ENCODE measurements at regions not wholly inside any gene's neighbourhood (a gene's known extent, or its start where the extent isn't known, plus 50 kb on each side); places are given as distances from the start of the nearest gene placed in this dataset.

DNA sequence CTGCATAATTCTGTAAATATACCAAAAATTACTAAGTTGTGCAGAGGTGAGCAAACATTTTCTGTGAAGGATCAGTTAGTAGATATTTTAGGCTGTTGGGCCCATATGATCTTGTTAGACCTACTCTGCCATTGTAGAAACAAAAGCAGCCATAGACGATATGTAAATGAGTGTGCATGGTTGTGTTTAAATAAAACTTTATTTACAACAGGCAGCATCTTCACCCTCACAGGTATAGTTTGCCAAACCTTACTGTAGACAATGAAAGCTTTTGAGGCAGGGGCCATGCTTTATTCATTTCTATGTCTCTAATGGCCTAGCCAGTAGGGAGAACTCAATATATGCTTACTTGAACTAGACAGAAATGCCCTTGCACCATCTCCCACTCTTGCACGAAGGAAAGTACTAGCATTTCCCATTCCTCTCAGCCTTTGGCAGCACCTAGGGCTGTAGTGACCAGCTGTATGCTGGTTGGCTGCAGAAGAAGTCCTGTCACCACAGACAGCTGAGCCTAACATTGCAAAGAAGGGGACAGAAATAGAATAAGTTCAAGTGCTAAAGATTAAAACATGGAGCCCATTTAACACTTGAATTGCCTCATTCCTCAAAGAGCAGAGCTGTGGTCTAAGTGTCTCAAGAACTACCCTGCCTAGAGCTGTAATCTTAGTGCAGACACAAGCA lies 305.1 kb upstream of the MGAT5 start:
- Histone ChIP-seq H3K4me1 (ENCODE audit: insufficient read depth, insufficient read length) (no peaks in the 10 kb centered on the region), H3K9me3 (ENCODE audit: insufficient read depth, low read length) (no peaks in the 10 kb centered on the region), H3K9ac (ENCODE audit: insufficient read length, low read depth) (no peak overlapping the region), H3K36me3 (ENCODE audit: insufficient read depth, insufficient read length, low read length) (no peaks in the 10 kb centered on the region), H3K27me3 (ENCODE audit: insufficient read depth, insufficient read length) (no peaks in the 10 kb centered on the region), H3K4me3 (ENCODE audit: insufficient read length, low read depth) (no peak overlapping the region)
- DNase-seq (ENCODE audit: low read depth, low spot score), result no peak
- TF ChIP-seq ZNF274 (IDR thresholded peaks at IDR 0.05; ENCODE audit: low read depth, low read length) (no peak), SUZ12 (IDR thresholded peaks at IDR 0.05; ENCODE audit: extremely low read depth, insufficient read depth, insufficient read length) (no peak), YY1 (IDR thresholded peaks at IDR 0.05; ENCODE audit: insufficient read depth, insufficient read length) (no peak)

DNA sequence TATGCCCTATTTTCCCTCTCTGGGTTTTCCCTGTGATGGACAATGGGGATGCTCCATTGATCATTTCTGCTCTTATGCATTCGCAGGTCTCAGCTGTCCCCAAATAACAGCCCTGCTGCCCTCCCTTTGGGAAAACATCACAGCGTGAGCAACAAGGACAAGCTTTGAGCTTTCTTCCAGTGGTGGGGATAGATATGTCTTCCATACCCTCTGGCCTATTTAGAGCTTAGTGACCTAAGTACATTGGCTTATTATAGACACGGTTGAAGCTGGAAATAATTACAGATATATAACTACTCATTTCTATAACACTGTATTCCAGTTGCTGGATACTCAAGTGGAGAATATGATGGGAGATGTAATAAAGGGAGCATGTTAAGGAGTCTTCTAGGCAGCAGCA lies 304.3 kb upstream of the MGAT5 start:
- H3K9me3 ChIP-seq (ENCODE audit: insufficient read depth, low read length), result no peaks in the 10 kb centered on the region
- no peak for TF ChIP-seq SUZ12 (IDR thresholded peaks at IDR 0.05; ENCODE audit: extremely low read depth, insufficient read depth, insufficient read length)
- no peak for TF ChIP-seq ZNF274 (IDR thresholded peaks at IDR 0.05; ENCODE audit: low read depth, low read length)
- TF ChIP-seq YY1 (IDR thresholded peaks at IDR 0.05; ENCODE audit: insufficient read depth, insufficient read length), result no peak
- H3K36me3 ChIP-seq (ENCODE audit: insufficient read depth, insufficient read length, low read length), result no peaks in the 10 kb centered on the region

DNA sequence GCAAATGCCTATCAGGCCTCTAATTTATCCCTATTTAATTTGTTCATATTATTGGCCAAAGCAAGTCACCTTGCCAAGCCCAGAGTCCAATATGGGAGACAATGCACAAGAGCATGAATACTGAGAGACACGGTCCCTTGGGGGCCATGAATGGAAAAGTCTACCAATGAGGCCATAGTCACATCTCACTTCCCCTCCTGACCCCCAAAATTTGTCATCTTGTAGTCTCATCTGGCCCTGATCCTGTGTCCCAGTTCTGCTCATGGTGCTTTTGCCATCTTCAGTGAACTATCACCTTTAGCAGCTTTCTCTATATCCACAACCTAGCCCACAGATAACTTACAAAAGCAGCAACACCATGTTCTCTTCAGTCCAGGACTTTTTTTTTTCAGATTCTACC lies 302.7 kb upstream of the MGAT5 start:
- H3K36me3 ChIP-seq (ENCODE audit: insufficient read depth, insufficient read length, low read length), result no peaks in the 10 kb centered on the region
- H3K27me3 ChIP-seq (ENCODE audit: insufficient read depth, insufficient read length), result no peaks in the 10 kb centered on the region
- no peak for TF ChIP-seq YY1 (IDR thresholded peaks at IDR 0.05; ENCODE audit: insufficient read depth, insufficient read length)
- no peak for TF ChIP-seq ZNF274 (IDR thresholded peaks at IDR 0.05; ENCODE audit: low read depth, low read length)
- TF ChIP-seq SUZ12 (IDR thresholded peaks at IDR 0.05; ENCODE audit: extremely low read depth, insufficient read depth, insufficient read length), result no peak
- DNase-seq (ENCODE audit: low read depth, low spot score), result no peak
- H3K4me3 ChIP-seq (ENCODE audit: insufficient read length, low read depth), result no peak overlapping the region
- H3K9me3 ChIP-seq (ENCODE audit: insufficient read depth, low read length), result no peaks in the 10 kb centered on the region
- no peak overlapping the region for H3K9ac ChIP-seq (ENCODE audit: insufficient read length, low read depth)
- H3K4me1 ChIP-seq (ENCODE audit: insufficient read depth, insufficient read length), result no peaks in the 10 kb centered on the region

More for the DNA sequence above, 304.3 kb upstream of the MGAT5 start:
- no peak for DNase-seq (ENCODE audit: low read depth, low spot score)
- no peaks in the 10 kb centered on the region for H3K27me3 ChIP-seq (ENCODE audit: insufficient read depth, insufficient read length)
- H3K4me3 ChIP-seq (ENCODE audit: insufficient read length, low read depth), result no peak overlapping the region
- H3K4me1 ChIP-seq (ENCODE audit: insufficient read depth, insufficient read length), result no peaks in the 10 kb centered on the region
- no peak overlapping the region for H3K9ac ChIP-seq (ENCODE audit: insufficient read length, low read depth)

DNA sequence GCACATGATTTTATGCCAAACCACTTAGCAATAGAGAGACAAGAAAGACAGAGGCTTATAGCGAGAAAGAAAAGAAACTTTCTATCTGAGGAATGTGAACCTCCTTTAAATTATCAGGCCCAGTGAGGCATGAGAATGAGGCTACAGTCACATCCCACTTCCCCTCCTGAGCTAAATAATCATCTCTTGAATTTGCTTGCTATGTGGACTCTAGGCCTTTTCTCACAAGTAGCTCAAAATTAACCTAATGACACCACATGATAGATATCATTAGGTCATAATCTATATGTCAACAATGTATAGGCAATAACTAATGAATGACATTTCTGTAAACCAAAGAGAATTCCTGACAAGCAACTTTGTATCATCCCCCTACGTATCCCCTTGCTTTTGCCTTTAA lies 301.5 kb upstream of the MGAT5 start:
- Histone ChIP-seq H3K4me1 (ENCODE audit: insufficient read depth, insufficient read length) (no peaks in the 10 kb centered on the region), H3K27me3 (ENCODE audit: insufficient read depth, insufficient read length) (no peaks in the 10 kb centered on the region), H3K4me3 (ENCODE audit: insufficient read length, low read depth) (no peak overlapping the region), H3K9ac (ENCODE audit: insufficient read length, low read depth) (no peak overlapping the region), H3K9me3 (ENCODE audit: insufficient read depth, low read length) (no peaks in the 10 kb centered on the region), H3K36me3 (ENCODE audit: insufficient read depth, insufficient read length, low read length) (no peaks in the 10 kb centered on the region)
- DNase-seq (ENCODE audit: low read depth, low spot score), result no peak
- TF ChIP-seq YY1 (IDR thresholded peaks at IDR 0.05; ENCODE audit: insufficient read depth, insufficient read length), result no peak
- TF ChIP-seq ZNF274 (IDR thresholded peaks at IDR 0.05; ENCODE audit: low read depth, low read length), result no peak
- TF ChIP-seq SUZ12 (IDR thresholded peaks at IDR 0.05; ENCODE audit: extremely low read depth, insufficient read depth, insufficient read length), result no peak

DNA sequence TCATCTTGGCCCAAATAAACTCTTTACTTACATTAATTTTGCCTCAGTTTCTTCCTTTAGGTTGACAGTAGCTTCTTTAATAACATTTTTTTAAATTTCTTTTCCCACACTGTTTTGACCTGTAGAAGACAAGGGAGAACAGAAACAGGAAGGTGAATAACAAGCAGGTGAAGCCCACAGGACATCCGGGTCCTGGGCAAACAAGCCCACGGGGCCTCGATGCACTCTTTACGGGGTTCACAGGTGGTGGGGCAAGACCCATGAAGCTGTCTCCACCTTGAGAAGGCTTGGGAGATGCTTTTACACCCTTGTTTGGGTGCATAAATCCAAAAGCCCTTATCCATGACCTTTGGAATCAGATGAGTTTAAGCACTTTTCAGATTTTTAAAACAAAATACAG lies 301.0 kb upstream of the MGAT5 start:
- no peak for DNase-seq (ENCODE audit: low read depth, low spot score)
- H3K9ac ChIP-seq (ENCODE audit: insufficient read length, low read depth), result no peak overlapping the region
- H3K9me3 ChIP-seq (ENCODE audit: insufficient read depth, low read length), result no peaks in the 10 kb centered on the region
- no peaks in the 10 kb centered on the region for H3K4me1 ChIP-seq (ENCODE audit: insufficient read depth, insufficient read length)
- TF ChIP-seq SUZ12 (IDR thresholded peaks at IDR 0.05; ENCODE audit: extremely low read depth, insufficient read depth, insufficient read length), result no peak
- no peak for TF ChIP-seq YY1 (IDR thresholded peaks at IDR 0.05; ENCODE audit: insufficient read depth, insufficient read length)
- TF ChIP-seq ZNF274 (IDR thresholded peaks at IDR 0.05; ENCODE audit: low read depth, low read length), result no peak
- no peaks in the 10 kb centered on the region for H3K36me3 ChIP-seq (ENCODE audit: insufficient read depth, insufficient read length, low read length)
- H3K27me3 ChIP-seq (ENCODE audit: insufficient read depth, insufficient read length), result no peaks in the 10 kb centered on the region
- no peak overlapping the region for H3K4me3 ChIP-seq (ENCODE audit: insufficient read length, low read depth)

DNA sequence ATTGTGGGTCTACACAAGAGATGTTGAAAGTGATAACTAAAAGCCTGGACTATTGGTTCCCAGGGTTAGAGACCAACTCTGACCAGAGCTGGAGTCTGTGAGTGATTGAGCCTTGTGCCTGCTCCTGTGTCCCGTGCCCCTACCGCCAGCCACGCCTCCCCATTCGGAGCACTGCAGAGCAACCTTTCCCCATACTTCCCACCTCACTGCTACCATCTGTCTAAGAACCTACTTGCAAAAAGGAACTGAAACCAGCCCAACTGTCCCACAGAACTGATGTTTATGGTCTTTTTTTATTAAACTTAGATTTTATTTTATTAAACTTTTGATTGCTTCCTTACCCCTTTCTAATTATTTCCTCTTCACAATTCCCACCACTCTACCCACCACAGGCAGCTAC lies 300.3 kb upstream of the MGAT5 start:
- DNase-seq (ENCODE audit: low read depth, low spot score), result no peak
- TF ChIP-seq YY1 (IDR thresholded peaks at IDR 0.05; ENCODE audit: insufficient read depth, insufficient read length) (no peak), ZNF274 (IDR thresholded peaks at IDR 0.05; ENCODE audit: low read depth, low read length) (no peak), SUZ12 (IDR thresholded peaks at IDR 0.05; ENCODE audit: extremely low read depth, insufficient read depth, insufficient read length) (no peak)

DNA sequence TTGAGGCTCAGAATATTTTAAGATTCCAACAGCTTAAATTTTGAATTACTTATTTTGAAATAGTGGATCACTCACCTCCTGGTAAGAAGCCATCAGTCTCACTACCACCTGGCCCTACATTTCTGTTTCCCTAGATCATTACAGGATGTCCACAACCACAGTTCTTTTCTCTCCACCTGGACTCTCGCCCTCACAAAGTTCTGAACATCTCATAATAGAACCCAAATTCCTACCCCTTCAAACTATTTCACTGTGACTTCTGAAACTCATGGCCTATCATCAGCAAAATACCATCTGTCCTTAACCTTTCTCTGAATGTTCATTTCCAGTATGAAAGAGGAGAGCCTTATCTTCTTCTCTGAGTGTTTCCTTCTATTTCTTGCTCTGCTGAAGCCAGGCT lies 299.2 kb upstream of the MGAT5 start:
- DNase-seq (ENCODE audit: low read depth, low spot score), result no peak
- no peaks in the 10 kb centered on the region for H3K4me1 ChIP-seq (ENCODE audit: insufficient read depth, insufficient read length)
- no peak overlapping the region for H3K4me3 ChIP-seq (ENCODE audit: insufficient read length, low read depth)
- no peak for TF ChIP-seq SUZ12 (IDR thresholded peaks at IDR 0.05; ENCODE audit: extremely low read depth, insufficient read depth, insufficient read length)
- TF ChIP-seq YY1 (IDR thresholded peaks at IDR 0.05; ENCODE audit: insufficient read depth, insufficient read length), result no peak
- no peak for TF ChIP-seq ZNF274 (IDR thresholded peaks at IDR 0.05; ENCODE audit: low read depth, low read length)
- H3K36me3 ChIP-seq (ENCODE audit: insufficient read depth, insufficient read length, low read length), result no peaks in the 10 kb centered on the region
- no peaks in the 10 kb centered on the region for H3K27me3 ChIP-seq (ENCODE audit: insufficient read depth, insufficient read length)
- H3K9me3 ChIP-seq (ENCODE audit: insufficient read depth, low read length), result no peaks in the 10 kb centered on the region
- H3K9ac ChIP-seq (ENCODE audit: insufficient read length, low read depth), result no peak overlapping the region

More for the DNA sequence above, 300.3 kb upstream of the MGAT5 start:
- Histone ChIP-seq H3K4me1 (ENCODE audit: insufficient read depth, insufficient read length) (no peaks in the 10 kb centered on the region), H3K4me3 (ENCODE audit: insufficient read length, low read depth) (no peak overlapping the region), H3K9me3 (ENCODE audit: insufficient read depth, low read length) (no peaks in the 10 kb centered on the region), H3K36me3 (ENCODE audit: insufficient read depth, insufficient read length, low read length) (no peaks in the 10 kb centered on the region), H3K27me3 (ENCODE audit: insufficient read depth, insufficient read length) (no peaks in the 10 kb centered on the region), H3K9ac (ENCODE audit: insufficient read length, low read depth) (no peak overlapping the region)
